ENCODE measurements at regions not wholly inside any gene's neighbourhood (a gene's known extent, or its start where the extent isn't known, plus 50 kb on each side); places are given as distances from the start of the nearest gene placed in this dataset.
A peak's percentile ranks its signal among the peaks of the same experiment; 100 is the strongest.

GRCh38 chr1:163758977-163759670 is 437.4 kb downstream of the NUF2 start:
- in situ Hi-C loops (cut with HindIII; ENCODE audit: low pct_ligation_motif_present, low sequenced_read_pairs) = no loop called here
- Histone ChIP-seq H3K36me3 (replicated peaks) (no peaks in the 10 kb centered on the region), H3K27ac (no peak overlapping the region), H3K4me3 (ENCODE audit: low read depth, low read length) (no peak overlapping the region), H3K27me3 (replicated peaks) (no peaks in the 10 kb centered on the region)
- no peak for TF ChIP-seq CTCF (IDR thresholded peaks at IDR 0.05; ENCODE audit: low read depth, low read length, missing control alignments)
- peak; percentile 1 for DNase-seq

- Histone ChIP-seq H3K27ac (no peak overlapping the region), H3K27me3 (replicated peaks) (no peaks in the 10 kb centered on the region), H3K36me3 (replicated peaks) (no peaks in the 10 kb centered on the region), H3K4me3 (ENCODE audit: low read depth, low read length) (no peak overlapping the region)
- no peak for DNase-seq
- TF ChIP-seq CTCF (IDR thresholded peaks at IDR 0.05; ENCODE audit: low read depth, low read length, missing control alignments) = no peak
- in situ Hi-C loops (cut with HindIII; ENCODE audit: low pct_ligation_motif_present, low sequenced_read_pairs) = no loop called here
Measured at GRCh38 chr1:163761898-163762297, 440.1 kb downstream of the NUF2 start.

GRCh38 chr1:163766257-163766918 is 444.6 kb downstream of the NUF2 start:
- H3K27ac ChIP-seq = no peak overlapping the region
- H3K36me3 ChIP-seq (replicated peaks) = no peaks in the 10 kb centered on the region
- H3K4me3 ChIP-seq (ENCODE audit: low read depth, low read length) = no peak overlapping the region
- H3K27me3 ChIP-seq (replicated peaks) = no peaks in the 10 kb centered on the region
- no peak for DNase-seq
- in situ Hi-C loops (cut with HindIII; ENCODE audit: low pct_ligation_motif_present, low sequenced_read_pairs) = no loop called here
- no peak for TF ChIP-seq CTCF (IDR thresholded peaks at IDR 0.05; ENCODE audit: low read depth, low read length, missing control alignments)

- Histone ChIP-seq H3K4me3 (ENCODE audit: low read depth, low read length) (no peak overlapping the region), H3K36me3 (replicated peaks) (no peaks in the 10 kb centered on the region), H3K27me3 (replicated peaks) (no peaks in the 10 kb centered on the region), H3K27ac (no peak overlapping the region)
- no peak for TF ChIP-seq CTCF (IDR thresholded peaks at IDR 0.05; ENCODE audit: low read depth, low read length, missing control alignments)
- in situ Hi-C loops (cut with HindIII; ENCODE audit: low pct_ligation_motif_present, low sequenced_read_pairs) = no loop called here
- DNase-seq = no peak
Measured at GRCh38 chr1:163768576-163768975, 446.8 kb downstream of the NUF2 start.

- Histone ChIP-seq H3K36me3 (replicated peaks) (no peaks in the 10 kb centered on the region), H3K27ac (no peak overlapping the region), H3K4me3 (ENCODE audit: low read depth, low read length) (no peak overlapping the region), H3K27me3 (replicated peaks) (no peaks in the 10 kb centered on the region)
- no peak for TF ChIP-seq CTCF (IDR thresholded peaks at IDR 0.05; ENCODE audit: low read depth, low read length, missing control alignments)
- in situ Hi-C loops (cut with HindIII; ENCODE audit: low pct_ligation_motif_present, low sequenced_read_pairs) = no loop called here
- DNase-seq = no peak
Measured at GRCh38 chr1:163770265-163770664, 448.5 kb downstream of the NUF2 start.
